Esophagus (tissue), 2 donors: ENCODE measurements at regions not wholly inside any gene's neighbourhood (a gene's known extent, or its start where the extent isn't known, plus 50 kb on each side); places are given as distances from the start of the nearest gene placed in this dataset.

Experiments
- H3K27ac ChIP-seq, 2 donors: one replicate each; pipeline ENCODE4 v1.5.1; 2013; ENCODE audit warnings: low read depth in 2 of 2, mild to moderate bottlenecking in 2 of 2, inconsistent platforms in 1 of 2, low read length in 1 of 2, moderate library complexity in 1 of 2
- H3K27me3 ChIP-seq, 2 donors: one replicate each; pipeline ENCODE4 v1.6.1; 2013; ENCODE audit warnings: low read length in 2 of 2, control low read depth in 1 of 2, mild to moderate bottlenecking in 1 of 2; ENCODE audit not compliant: insufficient read depth in 2 of 2, control insufficient read depth in 1 of 2
- H3K36me3 ChIP-seq, 2 donors: one replicate each; pipeline ENCODE4 v1.6.1; 2013; ENCODE audit warnings: low read length in 1 of 2; ENCODE audit not compliant: control insufficient read depth in 2 of 2, insufficient read depth in 2 of 2
- H3K4me1 ChIP-seq, 2 donors: one replicate each; pipeline ENCODE4 v1.6.1; 2013; ENCODE audit warnings: low read length in 1 of 2; ENCODE audit not compliant: control insufficient read depth in 2 of 2, insufficient read depth in 2 of 2
- H3K4me3 ChIP-seq, 2 donors: one replicate each; pipeline ENCODE4 v1.5.1; 2013; ENCODE audit warnings: low read length in 2 of 2, mild to moderate bottlenecking in 2 of 2, low read depth in 1 of 2, moderate library complexity in 1 of 2
- H3K9me3 ChIP-seq, 2 donors: one replicate each; pipeline ENCODE4 v1.6.1; 2013; ENCODE audit warnings: mild to moderate bottlenecking in 2 of 2, low read depth in 1 of 2, low read length in 1 of 2, moderate library complexity in 1 of 2; ENCODE audit not compliant: control insufficient read depth in 2 of 2, insufficient read depth in 1 of 2
- WGBS, 2 donors: extraction: QIAGEN DNeasy Blood & Tissue Kit; methylation state at CpG; one replicate each; pipeline ENCODE4 v1.1.7; 2013; 5-methylcytosine and 5-hydroxymethylcytosine counted together
- donor health status: healthy with polysubstance abuse.
- donor health status: Bipolar disorder and iron deficiency.

DNA sequence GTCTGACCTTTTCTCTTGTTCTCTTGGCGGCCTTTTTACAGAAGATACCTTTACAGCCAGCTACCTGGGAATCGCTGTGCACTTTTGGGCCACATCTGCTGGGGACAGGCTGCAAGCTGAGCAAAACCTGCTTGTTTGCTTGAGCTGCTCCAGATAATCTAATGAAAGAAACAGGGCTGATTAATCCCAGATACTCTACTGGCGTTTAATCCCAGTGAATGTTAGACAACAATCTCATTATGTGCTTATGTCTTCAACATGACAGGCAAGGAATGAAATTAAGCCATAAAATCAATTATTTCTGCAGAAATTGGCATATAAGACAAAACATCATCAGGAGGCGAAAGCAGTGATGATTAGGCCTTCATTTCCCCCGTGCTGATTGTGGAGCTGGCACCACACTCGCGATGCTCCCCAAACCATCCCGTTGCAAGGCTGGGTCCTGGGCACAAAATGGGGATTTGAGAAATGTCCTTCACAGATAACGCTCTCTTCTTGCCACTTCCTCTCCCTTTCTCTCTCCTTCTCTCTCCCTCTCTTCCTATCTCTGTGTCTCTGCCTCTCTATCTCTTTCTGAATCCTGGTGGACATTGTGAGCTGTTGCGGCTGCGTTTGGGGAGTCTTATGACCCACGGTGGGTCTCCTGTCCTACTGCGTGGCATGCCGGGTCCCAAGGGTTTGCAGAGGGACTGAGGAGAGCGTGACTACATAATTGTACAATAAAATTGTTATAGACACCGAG is 1053.8 kb downstream of the TBC1D22A start:
- H3K27me3 ChIP-seq, result no peaks in the 10 kb centered on the region
- no peaks in the 10 kb centered on the region for H3K36me3 ChIP-seq
- 79 to 87% methylated on average over 16 of the region's 16 CpGs for WGBS, 2 donors
- H3K27ac ChIP-seq, result no peak overlapping the region
- H3K9me3 ChIP-seq, result peaks cover 0 to 6% of the 10 kb centered on the region in 2 donors
- H3K4me1 ChIP-seq, result no peaks in the 10 kb centered on the region
- H3K4me3 ChIP-seq, result no peak overlapping the region

DNA sequence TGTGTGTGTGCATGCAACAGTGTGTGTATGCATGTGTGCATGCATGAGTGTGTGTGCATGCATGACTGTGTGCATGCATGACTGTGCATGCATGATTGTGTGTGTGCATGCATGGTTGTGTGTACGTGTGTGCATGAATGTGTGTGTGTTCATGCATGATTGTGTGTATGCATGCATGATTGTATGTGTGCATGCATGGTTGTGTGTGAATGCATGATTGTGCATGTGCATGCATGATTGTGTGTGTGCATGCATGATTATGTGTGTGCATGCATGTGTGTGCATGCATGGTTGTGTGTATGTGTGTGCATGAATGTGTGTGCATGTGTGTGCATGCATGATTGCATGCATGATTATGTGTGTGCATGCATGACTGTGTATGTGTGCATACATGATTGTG is 1052.0 kb downstream of the TBC1D22A start:
- Histone ChIP-seq H3K4me3 (no peak overlapping the region), H3K4me1 (no peaks in the 10 kb centered on the region), H3K27ac (no peak overlapping the region), H3K36me3 (no peaks in the 10 kb centered on the region), H3K27me3 (no peaks in the 10 kb centered on the region), H3K9me3 (peaks cover 0 to 7% of the 10 kb centered on the region in 2 donors)
- 93 to 95% methylated on average over 1 of the region's 1 CpG for WGBS, 2 donors

DNA sequence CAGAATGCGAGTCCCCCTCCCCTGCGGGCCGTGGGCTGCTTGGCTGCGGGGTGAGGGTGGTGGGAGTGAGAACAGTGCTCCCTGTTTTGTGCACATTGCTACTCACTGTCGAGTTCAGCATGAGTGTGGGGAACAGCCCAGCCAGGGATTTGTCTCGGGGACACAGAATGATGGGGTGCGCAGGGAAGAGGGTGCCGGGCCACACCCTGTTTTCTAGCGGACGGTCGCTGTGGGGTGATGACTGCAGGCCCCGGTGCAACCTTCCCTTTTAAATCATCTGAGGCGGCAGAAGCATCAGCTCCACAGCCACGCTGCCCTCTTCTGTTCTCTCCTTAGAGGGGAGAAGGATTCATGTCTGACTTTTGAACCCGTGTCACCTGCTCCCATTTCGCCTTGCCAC is 1051.2 kb downstream of the TBC1D22A start:
- peaks cover 0 to 10% of the 10 kb centered on the region in 2 donors for H3K9me3 ChIP-seq
- no peaks in the 10 kb centered on the region for H3K27me3 ChIP-seq
- H3K4me3 ChIP-seq, result no peak overlapping the region
- no peaks in the 10 kb centered on the region for H3K36me3 ChIP-seq
- 88 to 89% methylated on average over 16 of the region's 16 CpGs for WGBS, 2 donors
- H3K27ac ChIP-seq, result no peak overlapping the region
- H3K4me1 ChIP-seq, result no peaks in the 10 kb centered on the region

- Histone ChIP-seq H3K27me3 (no peaks in the 10 kb centered on the region), H3K4me1 (no peaks in the 10 kb centered on the region), H3K4me3 (no peak overlapping the region), H3K9me3 (peaks cover 4 to 10% of the 10 kb centered on the region in 2 donors), H3K36me3 (no peaks in the 10 kb centered on the region), H3K27ac (no peak overlapping the region)
- WGBS, 2 donors, result 68 to 73% methylated on average over 7 of the region's 7 CpGs
Observed at GRCh38 chr22:47811971-47812370, 1049.5 kb downstream of the TBC1D22A start.

GRCh38 chr22:47810505-47811500 is 1048.4 kb downstream of the TBC1D22A start:
- Histone ChIP-seq H3K27ac (no peak overlapping the region), H3K4me3 (no peak overlapping the region), H3K36me3 (no peaks in the 10 kb centered on the region), H3K27me3 (no peaks in the 10 kb centered on the region), H3K4me1 (no peaks in the 10 kb centered on the region), H3K9me3 (peaks cover 4 to 10% of the 10 kb centered on the region in 2 donors)
- WGBS, 2 donors, result 67 to 70% methylated on average over 24 of the region's 24 CpGs

- Histone ChIP-seq H3K9me3 (peaks cover 4% of the 10 kb centered on the region in 2 donors), H3K36me3 (no peaks in the 10 kb centered on the region), H3K4me3 (no peak overlapping the region), H3K4me1 (no peaks in the 10 kb centered on the region), H3K27me3 (no peaks in the 10 kb centered on the region), H3K27ac (no peak overlapping the region)
- 85 to 88% methylated on average over 10 of the region's 10 CpGs for WGBS, 2 donors
Observed at GRCh38 chr22:47808886-47809620, 1046.6 kb downstream of the TBC1D22A start.

- Histone ChIP-seq H3K9me3 (peaks cover 4% of the 10 kb centered on the region in 2 donors), H3K27ac (no peak overlapping the region), H3K4me3 (no peak overlapping the region), H3K36me3 (no peaks in the 10 kb centered on the region), H3K27me3 (no peaks in the 10 kb centered on the region), H3K4me1 (no peaks in the 10 kb centered on the region)
- 62 to 68% methylated on average over 6 of the region's 6 CpGs for WGBS, 2 donors
Observed at GRCh38 chr22:47808236-47808635, 1045.8 kb downstream of the TBC1D22A start.

DNA sequence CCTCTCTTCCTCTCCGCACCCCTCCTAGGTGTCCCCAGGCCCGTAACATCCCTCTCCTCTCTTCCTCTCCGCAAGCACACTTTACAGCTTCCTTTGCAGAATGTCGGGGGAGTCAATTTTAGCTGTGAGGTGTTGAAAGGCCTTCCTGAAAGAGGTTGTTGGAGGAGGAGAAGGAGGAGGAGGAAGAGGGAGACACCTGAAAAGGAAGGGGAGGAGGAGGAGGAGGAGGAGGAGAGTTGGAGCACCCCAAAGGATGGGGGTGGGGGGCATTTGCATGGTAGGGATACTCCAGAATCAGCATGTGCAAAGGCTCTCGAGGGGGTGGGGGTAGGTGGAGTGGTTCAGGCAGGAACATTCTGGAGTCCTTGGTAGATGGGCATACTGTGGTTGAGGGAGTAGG is 1045.1 kb downstream of the TBC1D22A start:
- H3K27me3 ChIP-seq, result no peaks in the 10 kb centered on the region
- no peak overlapping the region for H3K4me3 ChIP-seq
- H3K9me3 ChIP-seq, result peaks cover 4% of the 10 kb centered on the region in 2 donors
- H3K4me1 ChIP-seq, result no peaks in the 10 kb centered on the region
- no peak overlapping the region for H3K27ac ChIP-seq
- WGBS, 2 donors, result 71 to 79% methylated on average over 5 of the region's 5 CpGs
- H3K36me3 ChIP-seq, result no peaks in the 10 kb centered on the region

DNA sequence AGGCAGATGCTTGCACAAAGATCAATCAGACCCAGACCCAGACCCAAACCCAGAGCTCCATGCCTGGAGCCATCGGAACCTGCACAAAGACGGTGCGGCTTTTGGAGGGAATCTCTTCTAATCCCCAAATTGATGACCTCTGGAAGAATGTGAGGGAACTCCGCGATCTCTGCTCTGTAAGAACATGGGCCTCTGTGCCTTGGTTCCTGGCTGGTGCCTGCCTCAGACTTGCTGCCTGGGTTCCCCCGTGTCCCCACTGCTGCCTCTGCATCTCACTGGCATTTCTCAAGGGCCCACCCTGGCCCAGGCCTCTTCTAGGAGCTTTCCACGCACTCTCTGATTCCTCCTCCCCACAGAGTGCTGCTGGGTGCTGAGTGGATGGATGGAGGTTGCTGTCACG is 1044.4 kb downstream of the TBC1D22A start:
- Histone ChIP-seq H3K4me1 (no peaks in the 10 kb centered on the region), H3K27ac (no peak overlapping the region), H3K36me3 (no peaks in the 10 kb centered on the region), H3K9me3 (peaks cover 4% of the 10 kb centered on the region in 2 donors), H3K4me3 (no peak overlapping the region), H3K27me3 (no peaks in the 10 kb centered on the region)
- 86 to 87% methylated on average over 8 of the region's 8 CpGs for WGBS, 2 donors
